Epithelial cell of proximal tubule (primary cell): ENCODE measurements at regions not wholly inside any gene's neighbourhood (a gene's known extent, or its start where the extent isn't known, plus 50 kb on each side); places are given as distances from the start of the nearest gene placed in this dataset.

Experiments used
- DNase-seq: peaks from one replicate; pipeline ENCODE4 v3.0.0-alpha.2; 2011; ENCODE audit warnings: low read depth
- H3K4me3 ChIP-seq: 2 replicates; pipeline ENCODE4 v1.5.1; 2011; ENCODE audit warnings: low read depth, mild to moderate bottlenecking, low read length
- CTCF ChIP-seq: conservative IDR thresholded peaks from 2 replicates; pipeline ENCODE4 v1.5.1; 2012; ENCODE audit warnings: low read depth, mild to moderate bottlenecking, low read length

- TF ChIP-seq CTCF: no peak
- no peak for DNase-seq
Observed at GRCh38 chr5:73284985-73285384, 112.0 kb downstream of the TMEM174 start.

GRCh38 chr5:73284220-73284795 is 111.3 kb downstream of the TMEM174 start:
- TF ChIP-seq CTCF: no peak
- no peak overlapping the region for H3K4me3 ChIP-seq
- no peak for DNase-seq

More at GRCh38 chr5:73284985-73285384, 112.0 kb downstream of the TMEM174 start:
- H3K4me3 ChIP-seq: no peak overlapping the region

- no peak for TF ChIP-seq CTCF
- no peak for DNase-seq
- H3K4me3 ChIP-seq: no peak overlapping the region
Observed at GRCh38 chr5:73282923-73283322, 109.9 kb downstream of the TMEM174 start.

- no peak overlapping the region for H3K4me3 ChIP-seq
- no peak for TF ChIP-seq CTCF
- no peak for DNase-seq
Observed at GRCh38 chr5:73282383-73282782, 109.4 kb downstream of the TMEM174 start.

- no peak for TF ChIP-seq CTCF
- H3K4me3 ChIP-seq: no peak overlapping the region
- DNase-seq: peak; percentile 67
Observed at GRCh38 chr5:73280821-73281746, 108.1 kb downstream of the TMEM174 start.

GRCh38 chr5:73280386-73280785 is 107.4 kb downstream of the TMEM174 start:
- H3K4me3 ChIP-seq: no peak overlapping the region
- DNase-seq: no peak
- TF ChIP-seq CTCF: no peak

GRCh38 chr5:73279805-73280204 is 106.8 kb downstream of the TMEM174 start:
- no peak overlapping the region for H3K4me3 ChIP-seq
- TF ChIP-seq CTCF: no peak
- DNase-seq: no peak
